ENCODE measurements at regions not wholly inside any gene's neighbourhood (a gene's known extent, or its start where the extent isn't known, plus 50 kb on each side); places are given as distances from the start of the nearest gene placed in this dataset.

GRCh38 chrX:69278031-69278687 is 112.9 kb upstream of the PJA1 start:
- 7% methylated on average over 9 of the region's 16 CpGs for WGBS
- Histone ChIP-seq H3K27ac (no peak overlapping the region), H3K36me3 (no peaks in the 10 kb centered on the region), H3K9me3 (no peaks in the 10 kb centered on the region), H3K27me3 (replicated peaks; ENCODE audit: insufficient read depth) (no peaks in the 10 kb centered on the region), H3K4me1 (replicated peaks) (no peaks in the 10 kb centered on the region), H3K4me3 (no peak overlapping the region)
- TF ChIP-seq CTCF (IDR thresholded peaks at IDR 0.05), result no peak
- no peak for TF ChIP-seq POLR2A (IDR thresholded peaks at IDR 0.05)
- TF ChIP-seq POLR2AphosphoS5 (IDR thresholded peaks at IDR 0.05), result no peak
- no peak for DNase-seq (ENCODE audit: low spot score)
- intact Hi-C loops (cut with DNase I), result no loop called here

GRCh38 chrX:69277369-69277990 is 112.2 kb upstream of the PJA1 start:
- no peak overlapping the region for H3K4me3 ChIP-seq
- no peaks in the 10 kb centered on the region for H3K9me3 ChIP-seq
- H3K4me1 ChIP-seq (replicated peaks), result no peaks in the 10 kb centered on the region
- 86% methylated on average over 7 of the region's 9 CpGs for WGBS
- DNase-seq (ENCODE audit: low spot score), result no peak
- H3K36me3 ChIP-seq, result no peaks in the 10 kb centered on the region
- TF ChIP-seq CTCF (IDR thresholded peaks at IDR 0.05) (no peak), POLR2AphosphoS5 (IDR thresholded peaks at IDR 0.05) (no peak), POLR2A (IDR thresholded peaks at IDR 0.05) (no peak)
- intact Hi-C loops (cut with DNase I), result no loop called here
- H3K27ac ChIP-seq, result no peak overlapping the region
- no peaks in the 10 kb centered on the region for H3K27me3 ChIP-seq (replicated peaks; ENCODE audit: insufficient read depth)

GRCh38 chrX:69268611-69269010 is 103.4 kb upstream of the PJA1 start:
- no peak overlapping the region for H3K27ac ChIP-seq
- DNase-seq (ENCODE audit: low spot score), result no peak
- no peak for TF ChIP-seq CTCF (IDR thresholded peaks at IDR 0.05)
- TF ChIP-seq POLR2A (IDR thresholded peaks at IDR 0.05), result no peak
- no peak for TF ChIP-seq POLR2AphosphoS5 (IDR thresholded peaks at IDR 0.05)
- H3K4me3 ChIP-seq, result no peak overlapping the region
- 84% methylated on average over 1 of the region's 1 CpG for WGBS
- H3K4me1 ChIP-seq (replicated peaks), result no peaks in the 10 kb centered on the region
- no peaks in the 10 kb centered on the region for H3K36me3 ChIP-seq
- intact Hi-C loops (cut with DNase I), result no loop called here
- no peaks in the 10 kb centered on the region for H3K9me3 ChIP-seq
- no peaks in the 10 kb centered on the region for H3K27me3 ChIP-seq (replicated peaks; ENCODE audit: insufficient read depth)

GRCh38 chrX:69264158-69264581 is 98.9 kb upstream of the PJA1 start:
- no peaks in the 10 kb centered on the region for H3K36me3 ChIP-seq
- H3K27ac ChIP-seq, result no peak overlapping the region
- DNase-seq (ENCODE audit: low spot score), result no peak
- H3K4me3 ChIP-seq, result no peak overlapping the region
- intact Hi-C loops (cut with DNase I), result no loop called here
- WGBS, result 79% methylated on average over 11 of the region's 13 CpGs
- no peaks in the 10 kb centered on the region for H3K27me3 ChIP-seq (replicated peaks; ENCODE audit: insufficient read depth)
- no peaks in the 10 kb centered on the region for H3K4me1 ChIP-seq (replicated peaks)
- TF ChIP-seq POLR2AphosphoS5 (IDR thresholded peaks at IDR 0.05) (no peak), POLR2A (IDR thresholded peaks at IDR 0.05) (no peak), CTCF (IDR thresholded peaks at IDR 0.05) (no peak)
- H3K9me3 ChIP-seq, result no peaks in the 10 kb centered on the region

- no peak for TF ChIP-seq POLR2AphosphoS5 (IDR thresholded peaks at IDR 0.05)
- no peak for TF ChIP-seq CTCF (IDR thresholded peaks at IDR 0.05)
- no peak for TF ChIP-seq POLR2A (IDR thresholded peaks at IDR 0.05)
- WGBS, result 91% methylated on average over 3 of the region's 3 CpGs
- intact Hi-C loops (cut with DNase I), result no loop called here
- no peak overlapping the region for H3K4me3 ChIP-seq
- DNase-seq (ENCODE audit: low spot score), result no peak
- no peaks in the 10 kb centered on the region for H3K27me3 ChIP-seq (replicated peaks; ENCODE audit: insufficient read depth)
- H3K27ac ChIP-seq, result no peak overlapping the region
- H3K36me3 ChIP-seq, result no peaks in the 10 kb centered on the region
- no peaks in the 10 kb centered on the region for H3K4me1 ChIP-seq (replicated peaks)
- no peaks in the 10 kb centered on the region for H3K9me3 ChIP-seq
Observed at GRCh38 chrX:69263251-69263820, 98.1 kb upstream of the PJA1 start.
